Neural progenitor cell (in vitro differentiated cells): ENCODE measurements at regions not wholly inside any gene's neighbourhood (a gene's known extent, or its start where the extent isn't known, plus 50 kb on each side); places are given as distances from the start of the nearest gene placed in this dataset.

Source experiments
- DNase-seq: peaks from one replicate; pipeline ENCODE4 v3.0.0-alpha.2; 2016; ENCODE audit warnings: low spot score
- H2AFZ ChIP-seq: fragments of 200-600 bp; sonication (generic); replicated peaks from 2 replicates; pipeline ENCODE4 v1.6.1; 2016; ENCODE audit warnings: antibody characterized with exemption
- H3F3A ChIP-seq: fragments of 200-600 bp; sonication (generic); 2 replicates; pipeline ENCODE4 v1.6.1; 2016; ENCODE audit warnings: antibody characterized with exemption, low read depth
- H3K27ac ChIP-seq: fragments of 200-600 bp; sonication (generic); 2 replicates; pipeline ENCODE4 v1.5.1; 2016; ENCODE audit warnings: mild to moderate bottlenecking
- H3K27me3 ChIP-seq: fragments of 200-600 bp; sonication (generic); 2 replicates; pipeline ENCODE4 v1.6.1; 2016; ENCODE audit warnings: mild to moderate bottlenecking, moderate library complexity
- H3K36me3 ChIP-seq: fragments of 200-600 bp; sonication (generic); 2 replicates; pipeline ENCODE4 v1.5.1; 2016
- H3K4me1 ChIP-seq: fragments of 200-600 bp; sonication (generic); 2 replicates; pipeline ENCODE4 v1.6.1; 2016; ENCODE audit warnings: mixed run types
- H3K4me2 ChIP-seq: fragments of 200-600 bp; sonication (generic); 2 replicates; pipeline ENCODE4 v1.6.1; 2016
- H3K4me3 ChIP-seq: fragments of 200-600 bp; sonication (generic); 2 replicates; pipeline ENCODE4 v1.5.1; 2016
- H3K79me2 ChIP-seq: fragments of 200-600 bp; sonication (generic); 2 replicates; pipeline ENCODE4 v1.6.1; 2016; ENCODE audit warnings: low read depth
- H3K9ac ChIP-seq: fragments of 200-600 bp; sonication (generic); 2 replicates; pipeline ENCODE4 v1.6.1; 2016
- H3K9me3 ChIP-seq: fragments of 200-600 bp; sonication (generic); 2 replicates; pipeline ENCODE4 v1.5.1; 2016; ENCODE audit warnings: low read depth
- H4K20me1 ChIP-seq: fragments of 200-600 bp; sonication (generic); 2 replicates; pipeline ENCODE4 v1.6.1; 2016; ENCODE audit warnings: low read depth
- H3K27ac Mint-ChIP-seq: 3 replicates; pipeline ENCODE4 v1.8.0; 2021; ENCODE audit warnings: mixed read lengths
- H3K27me3 Mint-ChIP-seq: 2 replicates; pipeline ENCODE4 v1.8.0; 2022; ENCODE audit warnings: low read depth, mild to moderate bottlenecking, inconsistent platforms, moderate library complexity, mixed read lengths; ENCODE audit not compliant: insufficient read depth
- H3K36me3 Mint-ChIP-seq: 3 replicates; pipeline ENCODE4 v1.8.0; 2021; ENCODE audit warnings: mixed read lengths
- H3K4me1 Mint-ChIP-seq: 3 replicates; pipeline ENCODE4 v1.8.0; 2021; ENCODE audit warnings: mixed read lengths
- H3K4me3 Mint-ChIP-seq: 3 replicates; pipeline ENCODE4 v1.8.0; 2021; ENCODE audit warnings: mild to moderate bottlenecking, moderate library complexity, mixed read lengths
- H3K9me3 Mint-ChIP-seq: 3 replicates; pipeline ENCODE4 v1.8.0; 2020; ENCODE audit warnings: mixed read lengths
- CTCF ChIP-seq: fragments of 200-600 bp; sonication (generic); IDR thresholded peaks from 2 replicates; pipeline ENCODE4 v1.5.1; 2017; ENCODE audit warnings: antibody characterized with exemption, mild to moderate bottlenecking
- EZH2 ChIP-seq: fragments of 200-600 bp; sonication (generic); IDR thresholded peaks from 2 replicates; pipeline ENCODE4 v1.6.1; 2017; ENCODE audit warnings: antibody characterized with exemption, mild to moderate bottlenecking, moderate library complexity
- EZH2phosphoT487 ChIP-seq: fragments of 200-600 bp; sonication (generic); IDR thresholded peaks from 2 replicates; pipeline ENCODE4 v1.6.1; 2017; ENCODE audit warnings: antibody characterized with exemption

DNA sequence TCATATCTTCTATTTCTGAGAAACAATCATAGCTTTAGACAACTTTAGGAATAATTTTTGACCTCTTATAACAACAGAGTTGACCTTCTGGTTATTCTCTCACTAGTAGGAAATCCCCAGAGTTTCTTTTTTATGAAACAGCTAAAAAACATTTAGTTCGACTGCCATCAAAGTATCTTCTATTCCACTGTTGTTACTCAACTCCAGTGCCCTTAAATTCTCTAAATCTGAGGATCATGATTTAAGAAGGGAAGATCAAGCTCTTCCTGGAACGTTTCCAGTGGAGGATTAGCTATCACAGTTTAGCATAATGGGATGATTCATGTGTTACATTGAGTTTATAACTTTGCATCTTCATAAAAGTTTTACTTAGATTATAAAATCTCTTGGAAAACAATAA lies 134.9 kb upstream of the VEGFC start:
- Histone ChIP-seq H3K4me2 (no peak overlapping the region), H3K9ac (no peak overlapping the region), H3K36me3 (no peaks in the 10 kb centered on the region), H2AFZ (no peak overlapping the region), H3K79me2 (no peaks in the 10 kb centered on the region), H3K27me3 (no peaks in the 10 kb centered on the region), H4K20me1 (no peaks in the 10 kb centered on the region), H3K27ac (no peak overlapping the region), H3K4me3 (no peak overlapping the region), H3K4me1 (no peaks in the 10 kb centered on the region), H3K9me3 (no peaks in the 10 kb centered on the region), H3F3A (no peaks in the 10 kb centered on the region)
- DNase-seq: no peak
- H3K27ac Mint-ChIP-seq: no peak overlapping the region
- TF ChIP-seq EZH2phosphoT487 (no peak), CTCF (no peak), EZH2 (no peak)
- no peaks in the 10 kb centered on the region for H3K9me3 Mint-ChIP-seq
- no peaks in the 10 kb centered on the region for H3K27me3 Mint-ChIP-seq
- H3K4me3 Mint-ChIP-seq: no peak overlapping the region
- peaks cover 3% of the 10 kb centered on the region for H3K4me1 Mint-ChIP-seq
- H3K36me3 Mint-ChIP-seq: no peaks in the 10 kb centered on the region

DNA sequence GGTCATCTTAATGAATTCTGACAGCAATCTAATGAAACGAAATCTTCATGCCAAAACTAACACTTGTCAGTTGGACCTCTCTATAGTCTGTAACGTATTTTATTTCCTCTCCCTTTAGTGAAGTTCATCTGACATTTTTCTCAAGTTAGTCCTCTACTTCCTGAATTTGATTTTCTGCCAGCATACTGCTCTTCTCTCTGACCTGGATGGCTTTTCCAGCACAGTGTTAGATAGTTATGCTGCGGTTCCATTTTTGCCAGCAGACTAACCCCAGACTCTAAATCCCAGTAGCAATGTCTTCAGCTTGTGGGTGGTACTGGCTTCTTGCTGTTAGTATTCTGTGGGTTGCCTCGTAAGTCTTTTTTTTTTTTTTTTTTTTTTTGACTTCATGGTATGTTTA lies 146.7 kb upstream of the VEGFC start:
- H3K4me1 Mint-ChIP-seq: peaks cover 3% of the 10 kb centered on the region
- H4K20me1 ChIP-seq: no peaks in the 10 kb centered on the region
- H3K9me3 ChIP-seq: no peaks in the 10 kb centered on the region
- no peaks in the 10 kb centered on the region for H3K79me2 ChIP-seq
- H3K27ac ChIP-seq: no peak overlapping the region
- no peaks in the 10 kb centered on the region for H3K27me3 Mint-ChIP-seq
- H3K9ac ChIP-seq: no peak overlapping the region
- H2AFZ ChIP-seq: no peak overlapping the region
- H3K27me3 ChIP-seq: no peaks in the 10 kb centered on the region
- no peaks in the 10 kb centered on the region for H3K9me3 Mint-ChIP-seq
- H3K36me3 ChIP-seq: no peaks in the 10 kb centered on the region
- no peak overlapping the region for H3K27ac Mint-ChIP-seq
- H3K4me2 ChIP-seq: no peak overlapping the region
- H3K4me3 ChIP-seq: no peak overlapping the region
- H3F3A ChIP-seq: no peaks in the 10 kb centered on the region
- no peaks in the 10 kb centered on the region for H3K36me3 Mint-ChIP-seq
- no peak for TF ChIP-seq CTCF
- no peak for TF ChIP-seq EZH2
- no peak for TF ChIP-seq EZH2phosphoT487
- no peak overlapping the region for H3K4me3 Mint-ChIP-seq
- H3K4me1 ChIP-seq: no peaks in the 10 kb centered on the region
- DNase-seq: no peak

GRCh38 chr4:176945334-176945733 lies 152.6 kb upstream of the VEGFC start:
- no peaks in the 10 kb centered on the region for H3K79me2 ChIP-seq
- H3K4me3 ChIP-seq: no peak overlapping the region
- no peaks in the 10 kb centered on the region for H3K36me3 Mint-ChIP-seq

More at GRCh38 chr4:176945334-176945733, 152.6 kb upstream of the VEGFC start:
- DNase-seq: no peak
- Histone ChIP-seq H3K9ac (no peak overlapping the region), H3K4me2 (no peak overlapping the region), H3K36me3 (no peaks in the 10 kb centered on the region), H3K27me3 (no peaks in the 10 kb centered on the region), H3K4me1 (no peaks in the 10 kb centered on the region), H3K9me3 (no peaks in the 10 kb centered on the region), H2AFZ (no peak overlapping the region), H3K27ac (no peak overlapping the region), H3F3A (no peaks in the 10 kb centered on the region), H4K20me1 (no peaks in the 10 kb centered on the region)
- Mint-ChIP-seq H3K4me1 (peaks cover 4% of the 10 kb centered on the region), H3K27ac (no peak overlapping the region), H3K4me3 (no peak overlapping the region), H3K9me3 (no peaks in the 10 kb centered on the region), H3K27me3 (no peaks in the 10 kb centered on the region)
- TF ChIP-seq EZH2 (no peak), CTCF (no peak), EZH2phosphoT487 (no peak)
